COLO668 (cell line): ENCODE measurements at regions not wholly inside any gene's neighbourhood (a gene's known extent, or its start where the extent isn't known, plus 50 kb on each side); places are given as distances from the start of the nearest gene placed in this dataset.

Experiments
- DNase-seq: peaks from one replicate; lab custom pipeline; 2025; ENCODE audit not compliant: unreplicated experiment; lab: John Stamatoyannopoulos, UW

GRCh38 chr11:112511271-112511670 lies 250.6 kb upstream of the PLET1 start:
- no peak for DNase-seq

GRCh38 chr11:112511911-112512310 lies 251.3 kb upstream of the PLET1 start:
- no peak for DNase-seq

- DNase-seq, result no peak
Measured at GRCh38 chr11:112513417-112513816, 252.8 kb upstream of the PLET1 start.

GRCh38 chr11:112514011-112514740 lies 253.5 kb upstream of the PLET1 start:
- DNase-seq, result no peak

GRCh38 chr11:112516261-112516660 lies 255.6 kb upstream of the PLET1 start:
- no peak for DNase-seq

GRCh38 chr11:112516755-112517154 lies 256.1 kb upstream of the PLET1 start:
- DNase-seq, result no peak

- no peak for DNase-seq
Measured at GRCh38 chr11:112518371-112518770, 257.7 kb upstream of the PLET1 start.

- DNase-seq, result no peak
Measured at GRCh38 chr11:112519751-112520150, 259.1 kb upstream of the PLET1 start.

GRCh38 chr11:112520354-112520753 lies 259.7 kb upstream of the PLET1 start:
- DNase-seq, result no peak

- no peak for DNase-seq
Measured at GRCh38 chr11:112522536-112522935, 261.9 kb upstream of the PLET1 start.

GRCh38 chr11:112523031-112523430 lies 262.4 kb upstream of the PLET1 start:
- no peak for DNase-seq

- DNase-seq, result no peak
Measured at GRCh38 chr11:112523477-112523876, 262.8 kb upstream of the PLET1 start.

- DNase-seq, result no peak
Measured at GRCh38 chr11:112523951-112524350, 263.3 kb upstream of the PLET1 start.

- DNase-seq, result no peak
Measured at GRCh38 chr11:112524798-112525197, 264.1 kb upstream of the PLET1 start.

- no peak for DNase-seq
Measured at GRCh38 chr11:112525270-112525669, 264.6 kb upstream of the PLET1 start.

GRCh38 chr11:112525844-112526590 lies 265.4 kb upstream of the PLET1 start:
- no peak for DNase-seq

- DNase-seq, result no peak
Measured at GRCh38 chr11:112526699-112527416, 266.2 kb upstream of the PLET1 start.

- no peak for DNase-seq
Measured at GRCh38 chr11:112529071-112529470, 268.4 kb upstream of the PLET1 start.

GRCh38 chr11:112532506-112532905 lies 271.8 kb upstream of the PLET1 start:
- DNase-seq, result no peak

- DNase-seq, result no peak
Measured at GRCh38 chr11:112533682-112534081, 273.0 kb upstream of the PLET1 start.

GRCh38 chr11:112534208-112534607 lies 273.5 kb upstream of the PLET1 start:
- DNase-seq, result no peak

GRCh38 chr11:112537026-112537425 lies 276.4 kb upstream of the PLET1 start:
- no peak for DNase-seq
